ENCODE measurements at regions not wholly inside any gene's neighbourhood (a gene's known extent, or its start where the extent isn't known, plus 50 kb on each side); places are given as distances from the start of the nearest gene placed in this dataset.

DNA sequence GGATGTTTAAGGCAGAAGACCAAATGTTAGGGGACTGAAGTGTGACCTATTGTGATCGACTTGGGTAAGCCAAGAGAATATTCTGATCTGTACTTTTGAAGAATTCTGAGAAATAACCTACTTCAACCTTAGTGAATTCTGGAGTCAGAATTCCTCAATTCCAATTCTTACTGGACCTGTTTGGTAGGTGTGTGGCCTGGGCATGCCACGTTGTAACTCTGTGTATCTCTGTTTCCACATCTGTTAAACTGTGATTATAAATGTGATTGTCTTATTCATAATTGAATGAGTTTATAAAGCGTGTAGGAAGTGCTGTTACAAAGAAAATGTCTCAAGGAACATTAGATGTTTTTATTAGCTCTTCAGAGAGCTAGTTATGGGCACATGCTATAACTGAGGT lies 64.5 kb downstream of the TUSC1 start:
- intact Hi-C loops (cut with DNase I): no loop called here
- DNase-seq (no peak), ATAC-seq (no peak)

DNA sequence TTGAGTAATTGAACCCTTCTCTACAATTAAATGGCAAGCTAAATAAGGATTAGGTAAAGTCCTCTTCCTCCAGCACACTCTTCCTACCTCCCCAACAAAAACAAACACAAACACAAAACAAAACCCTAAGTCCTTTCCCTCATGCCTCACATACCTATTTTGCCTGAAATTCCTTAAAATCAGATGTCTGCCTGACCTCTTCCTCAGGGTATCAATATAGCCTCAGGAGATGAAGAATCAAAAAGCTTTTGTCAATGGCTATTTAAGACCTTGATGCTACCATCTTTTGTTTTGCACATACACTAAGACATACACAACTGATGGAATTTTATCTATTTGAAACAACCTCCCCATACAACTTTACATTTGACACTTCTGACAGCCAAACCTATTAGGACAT lies 75.1 kb downstream of the TUSC1 start:
- no peak for DNase-seq
- intact Hi-C loops (cut with DNase I): loop anchor here in 1 of 2 donors (10.0 kb wide), 1 partner anchor 122 kb away; no protein-coding TSS in a partner anchor

DNA sequence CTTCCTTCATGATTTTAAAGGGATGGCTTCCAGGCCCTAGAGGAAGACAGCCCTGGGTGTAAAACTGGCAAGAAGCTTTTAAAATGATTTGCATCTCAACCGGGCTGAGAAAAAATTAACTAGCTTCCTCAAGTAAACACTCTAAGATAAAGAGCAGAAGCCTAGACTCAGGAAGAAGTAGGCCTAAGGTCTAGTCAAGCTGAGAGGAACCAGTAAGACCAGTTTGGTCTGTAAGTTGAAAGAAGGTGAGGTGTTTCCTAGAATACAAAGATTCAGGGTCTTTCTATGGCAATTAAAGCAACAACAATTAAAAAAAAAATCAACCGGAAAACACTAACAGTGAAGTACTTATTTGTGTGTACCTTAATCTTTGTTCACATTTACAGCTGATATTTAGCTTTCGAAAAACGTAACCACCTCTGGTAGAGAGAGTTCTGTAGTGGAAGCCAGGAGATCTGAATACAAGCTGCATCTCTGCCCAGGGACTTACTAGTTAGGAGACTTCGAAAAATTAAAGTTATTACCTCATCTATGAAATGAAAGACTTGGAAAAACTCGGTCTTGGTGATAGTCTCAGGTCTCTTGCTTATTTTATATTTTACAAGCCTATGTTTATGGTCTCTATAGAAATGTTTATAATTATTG lies 75.7 kb downstream of the TUSC1 start:
- no peak for ATAC-seq
- DNase-seq: no peak
- intact Hi-C loops (cut with DNase I): loop anchor here in 1 of 2 donors (10.0 kb wide), 1 partner anchor 122 kb away; no protein-coding TSS in a partner anchor

More for the DNA sequence above, 75.1 kb downstream of the TUSC1 start:
- ATAC-seq: no peak

DNA sequence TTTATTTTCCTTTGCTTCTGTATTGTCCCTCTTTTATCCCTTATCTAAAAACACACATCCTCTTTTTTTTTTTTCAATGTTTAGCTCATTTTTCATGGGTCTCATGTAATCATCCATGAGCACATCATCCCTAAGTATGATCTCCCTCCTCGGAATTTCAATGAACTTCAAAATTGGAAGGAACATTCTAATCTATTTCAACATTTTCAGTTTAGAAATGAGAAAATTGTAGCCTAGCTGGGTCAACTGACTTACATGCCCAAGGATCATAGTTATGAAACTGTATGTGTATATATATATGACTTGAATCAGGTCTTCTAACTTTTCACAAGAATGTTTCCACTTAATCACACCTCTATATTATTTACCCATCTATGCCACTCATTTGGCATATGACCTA lies 77.7 kb downstream of the TUSC1 start:
- DNase-seq: no peak
- no peak for ATAC-seq
- intact Hi-C loops (cut with DNase I): loop anchor here in 1 of 2 donors (10.0 kb wide), 1 partner anchor 124 kb away; no protein-coding TSS in a partner anchor

DNA sequence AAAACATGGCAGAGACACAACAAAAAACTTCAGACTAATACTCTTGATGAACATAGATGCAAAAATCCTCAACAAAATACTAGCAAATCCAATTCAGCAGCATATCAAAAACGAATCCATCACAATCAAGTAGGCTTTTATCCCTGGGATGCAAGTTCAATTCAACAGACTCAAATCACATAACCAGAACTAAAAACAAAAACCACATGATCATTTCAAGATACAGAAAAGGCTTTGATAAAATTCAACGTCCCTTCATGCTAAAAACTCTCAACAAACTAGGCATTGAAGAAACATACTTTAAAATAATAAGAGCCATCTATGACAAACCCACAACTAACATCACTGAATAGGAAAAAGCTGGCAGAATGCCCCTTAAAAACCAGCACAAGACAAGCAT lies 93.6 kb downstream of the TUSC1 start:
- intact Hi-C loops (cut with DNase I): no loop called here
- ATAC-seq (no peak), DNase-seq (no peak)

DNA sequence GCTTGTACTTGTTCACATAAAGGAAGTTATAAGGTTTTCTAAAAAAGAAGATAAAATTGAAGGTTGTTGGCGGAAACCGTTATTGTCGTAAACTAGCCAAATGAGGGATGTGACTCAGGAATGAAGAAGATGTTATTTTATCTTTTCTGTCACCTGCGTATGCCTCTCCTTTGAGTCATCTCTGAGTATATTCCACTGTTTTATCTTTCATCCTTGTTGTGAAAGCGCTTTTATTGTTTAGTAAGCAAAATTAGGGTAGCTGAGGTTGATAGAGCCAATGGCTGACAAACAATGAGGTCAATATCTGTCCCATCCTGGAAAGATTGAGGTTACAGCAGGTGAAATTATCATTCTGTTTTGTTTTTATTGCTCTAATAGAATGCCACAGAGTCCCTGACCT lies 105.0 kb downstream of the TUSC1 start:
- intact Hi-C loops (cut with DNase I): no loop called here
- DNase-seq (no peak), ATAC-seq (no peak)

DNA sequence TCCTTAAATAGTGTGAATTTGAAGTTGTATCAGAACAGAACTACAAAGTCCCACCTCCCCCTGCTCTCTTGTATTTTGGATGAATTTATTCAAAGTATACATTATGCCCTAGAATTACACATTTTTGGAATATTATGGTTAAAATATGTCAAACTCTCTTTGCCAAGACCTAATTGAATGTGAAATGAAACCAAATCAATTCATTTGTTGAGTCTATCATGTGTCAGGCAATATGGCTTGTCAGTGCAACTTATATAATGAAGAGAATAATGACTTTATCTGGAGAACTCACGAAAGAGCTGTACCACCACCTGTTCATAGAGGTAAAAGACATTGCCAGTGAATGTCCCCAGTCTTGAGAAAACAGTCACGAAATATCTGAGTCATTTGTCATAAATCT lies 106.8 kb downstream of the TUSC1 start:
- intact Hi-C loops (cut with DNase I): no loop called here

DNA sequence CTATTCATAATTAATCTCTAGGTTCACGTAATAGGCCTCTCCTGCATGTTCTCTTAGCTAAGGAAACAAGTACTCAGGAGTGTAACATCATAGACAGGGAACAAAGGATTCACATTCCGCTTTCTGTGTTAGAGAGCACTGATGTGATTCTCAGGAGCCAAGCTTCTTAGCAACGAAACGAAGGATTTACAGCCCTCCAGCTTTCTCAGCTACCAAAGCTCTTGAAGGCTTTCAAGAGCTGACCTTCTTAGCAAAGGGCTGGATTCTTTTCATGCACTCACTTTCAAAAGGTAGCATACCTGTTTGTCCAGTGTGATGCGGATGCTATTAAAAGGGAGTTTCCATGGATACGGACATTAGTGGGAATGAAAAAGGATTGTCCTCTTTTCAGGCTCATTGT lies 107.4 kb downstream of the TUSC1 start:
- intact Hi-C loops (cut with DNase I): no loop called here
- ATAC-seq (no peak), DNase-seq (no peak)

More for the DNA sequence above, 106.8 kb downstream of the TUSC1 start:
- no peak for ATAC-seq
- no peak for DNase-seq

DNA sequence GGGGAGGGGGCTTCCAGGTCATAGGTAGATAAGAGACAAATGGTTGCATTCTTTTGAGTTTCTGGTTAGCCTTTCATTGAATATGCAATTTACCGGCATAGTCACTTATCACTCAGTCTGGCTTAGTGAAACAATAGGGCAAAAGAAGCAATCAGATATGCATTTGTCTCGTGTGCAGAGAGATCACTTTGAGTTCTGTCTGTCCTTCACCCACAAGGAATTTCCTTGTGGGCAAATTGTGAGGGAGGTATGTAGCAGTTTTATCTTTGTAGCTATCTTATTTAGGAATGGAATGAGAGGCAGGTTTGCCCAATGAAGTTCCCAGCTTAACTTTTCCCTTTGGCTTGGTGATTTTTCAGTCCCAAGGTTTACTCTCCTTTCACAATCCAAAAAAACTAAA lies 116.1 kb downstream of the TUSC1 start:
- intact Hi-C loops (cut with DNase I): no loop called here
- ATAC-seq: no peak
- DNase-seq: no peak

DNA sequence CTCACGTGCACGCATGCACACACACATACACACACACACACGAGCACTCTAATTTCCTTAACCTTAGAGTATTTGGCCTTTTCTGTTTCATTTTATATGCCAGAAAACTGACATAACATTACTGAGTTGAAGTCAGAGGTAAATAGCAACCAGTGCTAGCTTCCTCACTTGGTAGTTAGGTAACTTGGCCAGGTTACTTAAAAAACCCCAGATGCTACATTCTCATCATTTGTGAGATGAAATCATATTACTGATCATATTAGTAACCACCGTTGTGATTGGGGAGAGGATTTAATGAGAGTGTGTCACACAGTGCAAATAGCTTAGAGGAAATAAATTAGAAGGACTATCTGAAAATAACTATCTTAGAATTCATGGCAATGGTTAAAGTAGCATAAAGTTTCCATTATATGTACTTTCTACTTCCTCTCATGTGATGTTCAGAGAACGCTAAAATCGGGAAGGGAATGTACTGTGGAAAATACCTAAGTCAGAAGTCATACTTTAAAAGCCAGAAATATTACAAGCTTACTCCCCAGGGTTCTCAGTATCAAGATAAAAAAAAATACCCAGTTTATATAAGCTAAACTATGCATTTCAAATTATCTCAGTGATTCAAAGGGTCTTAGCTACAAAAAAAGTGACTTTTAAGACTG lies 120.5 kb downstream of the TUSC1 start:
- ATAC-seq (no peak), DNase-seq (no peak)
- intact Hi-C loops (cut with DNase I): no loop called here

DNA sequence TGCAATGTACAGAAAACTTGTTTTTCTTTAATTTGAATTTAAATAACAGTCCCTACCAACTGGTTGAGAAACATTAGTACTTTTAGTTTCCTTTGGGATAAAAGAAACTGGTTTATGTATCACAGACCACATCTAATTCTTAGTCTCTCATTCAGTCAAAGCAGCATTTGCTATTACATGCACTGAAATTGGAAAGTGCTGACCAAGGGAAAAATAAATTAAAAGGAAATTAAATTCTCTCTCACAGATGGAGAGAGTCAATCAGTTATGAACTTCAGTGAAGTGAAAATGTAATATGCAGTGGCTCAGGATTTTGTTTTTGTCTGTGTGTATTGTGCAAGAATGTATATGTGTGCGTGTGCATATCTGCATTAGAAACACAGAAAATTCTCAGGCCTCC lies 121.7 kb downstream of the TUSC1 start:
- DNase-seq (no peak), ATAC-seq (no peak)
- intact Hi-C loops (cut with DNase I): no loop called here

DNA sequence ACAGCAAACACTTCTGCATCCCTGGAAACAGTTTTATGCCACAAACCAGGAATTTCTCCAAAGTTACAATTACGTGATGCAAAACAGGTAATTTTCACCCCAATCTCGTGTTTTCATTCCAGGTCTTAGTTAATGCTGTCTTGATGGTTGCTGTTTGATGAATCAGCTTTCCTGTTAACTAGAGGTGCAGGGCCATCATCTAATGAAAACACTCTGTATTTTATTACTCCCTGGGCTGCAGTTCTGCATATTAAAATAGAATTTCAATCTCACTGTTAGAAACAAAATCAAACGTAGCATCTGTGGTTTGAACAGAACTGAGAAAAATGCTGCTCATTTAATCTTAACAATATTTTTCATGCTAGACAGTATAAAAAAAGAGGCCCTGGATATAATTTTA lies 129.4 kb downstream of the TUSC1 start:
- ATAC-seq (no peak), DNase-seq (no peak)
- intact Hi-C loops (cut with DNase I): no loop called here

DNA sequence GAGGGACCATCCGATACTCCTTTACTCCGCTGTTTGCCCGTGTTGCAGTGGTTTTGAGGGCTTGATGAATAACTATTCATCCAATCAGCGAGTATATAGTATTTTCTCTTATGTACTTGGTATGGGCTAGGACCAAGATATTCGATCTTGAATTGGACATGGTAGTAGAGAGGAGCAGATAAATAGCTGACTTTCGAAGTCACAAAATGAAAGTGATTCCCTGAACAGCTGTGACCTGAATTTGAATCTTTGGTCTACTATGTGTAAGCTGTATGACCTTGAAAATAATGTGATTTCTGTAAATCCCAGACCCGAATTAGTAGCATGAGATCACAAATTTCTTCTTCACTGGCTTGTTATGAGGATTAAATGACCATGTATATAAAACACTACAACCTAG lies 134.4 kb downstream of the TUSC1 start:
- intact Hi-C loops (cut with DNase I): no loop called here

DNA sequence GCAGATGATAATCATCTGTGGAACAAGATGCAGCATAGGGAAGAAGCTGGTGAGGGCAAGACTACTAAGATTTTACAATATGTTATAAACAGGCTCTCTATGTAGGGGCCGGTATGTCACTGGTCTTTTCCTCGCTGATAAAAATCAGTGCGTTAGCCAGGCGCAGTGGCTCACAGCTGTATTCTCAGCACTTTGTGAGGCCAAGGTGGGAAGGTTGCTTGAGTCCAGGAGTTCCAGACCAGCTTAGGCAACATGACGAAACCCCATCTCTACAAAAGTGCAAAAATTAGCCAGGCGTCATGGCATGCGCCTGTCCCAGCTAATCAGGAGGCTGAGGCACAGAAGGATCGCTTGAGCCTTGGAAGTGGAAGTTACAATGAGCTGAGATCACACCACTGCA lies 135.9 kb downstream of the TUSC1 start:
- DNase-seq (no peak), ATAC-seq (no peak)
- intact Hi-C loops (cut with DNase I): no loop called here

More for the DNA sequence above, 134.4 kb downstream of the TUSC1 start:
- DNase-seq: no peak
- no peak for ATAC-seq

DNA sequence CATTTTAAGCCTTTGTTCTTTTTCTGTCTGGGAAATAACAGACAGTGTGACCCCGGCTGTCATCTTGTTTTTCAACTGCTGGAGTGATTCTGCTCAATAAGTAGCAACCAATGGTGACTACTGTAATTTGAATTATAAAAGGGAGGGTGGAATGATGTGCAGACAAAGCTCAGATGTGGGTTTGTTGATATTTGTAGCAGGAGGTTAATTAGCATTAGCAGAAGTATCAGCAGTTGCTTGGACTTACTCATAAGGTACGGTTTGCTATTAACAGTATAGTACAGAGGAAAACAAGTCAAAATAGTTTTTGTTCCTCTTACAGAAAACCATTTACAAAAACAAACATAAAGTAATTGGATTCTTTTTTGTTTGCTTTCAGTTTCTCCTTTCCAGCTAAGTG lies 140.4 kb downstream of the TUSC1 start:
- intact Hi-C loops (cut with DNase I): no loop called here
- ATAC-seq: no peak

DNA sequence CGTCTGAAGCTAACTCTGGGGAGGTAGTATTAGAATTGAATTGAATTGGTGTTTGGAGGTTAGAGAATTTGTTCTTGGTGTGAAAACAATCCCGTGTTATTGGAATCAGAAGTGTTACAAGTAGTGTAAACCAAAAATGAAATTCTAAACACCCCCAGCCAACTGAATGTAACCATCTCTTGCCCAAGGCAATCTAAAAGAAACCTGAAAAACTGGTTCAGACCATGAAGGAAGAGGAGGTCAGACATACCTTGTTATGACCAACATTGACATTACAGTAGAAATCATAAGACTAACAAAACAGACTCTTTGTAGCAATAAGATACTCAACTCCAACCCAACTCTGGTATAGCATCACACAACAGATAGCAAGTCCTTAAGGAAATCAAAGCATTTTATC lies 159.0 kb downstream of the TUSC1 start:
- DNase-seq: no peak
- ATAC-seq: no peak
- intact Hi-C loops (cut with DNase I): no loop called here

More for the DNA sequence above, 140.4 kb downstream of the TUSC1 start:
- DNase-seq: no peak

DNA sequence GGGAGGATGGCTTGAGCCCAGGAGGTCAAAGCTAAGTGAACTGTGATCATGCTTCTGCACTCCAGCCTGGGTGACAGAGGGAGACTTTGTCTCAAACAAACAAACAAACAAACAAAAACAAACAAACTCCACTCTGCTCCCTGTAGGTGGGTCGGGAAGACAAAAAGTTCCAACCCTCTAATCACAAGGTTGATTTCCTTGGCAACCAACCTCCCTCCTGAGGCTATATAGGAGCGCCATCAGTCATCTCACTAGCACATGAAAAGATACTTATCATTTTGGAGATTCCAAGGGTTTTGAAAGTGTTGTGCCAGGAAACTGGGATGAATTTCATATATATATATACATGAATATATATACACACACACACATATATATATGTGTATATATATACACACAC lies 160.5 kb downstream of the TUSC1 start:
- DNase-seq: no peak
- intact Hi-C loops (cut with DNase I): no loop called here
- no peak for ATAC-seq

DNA sequence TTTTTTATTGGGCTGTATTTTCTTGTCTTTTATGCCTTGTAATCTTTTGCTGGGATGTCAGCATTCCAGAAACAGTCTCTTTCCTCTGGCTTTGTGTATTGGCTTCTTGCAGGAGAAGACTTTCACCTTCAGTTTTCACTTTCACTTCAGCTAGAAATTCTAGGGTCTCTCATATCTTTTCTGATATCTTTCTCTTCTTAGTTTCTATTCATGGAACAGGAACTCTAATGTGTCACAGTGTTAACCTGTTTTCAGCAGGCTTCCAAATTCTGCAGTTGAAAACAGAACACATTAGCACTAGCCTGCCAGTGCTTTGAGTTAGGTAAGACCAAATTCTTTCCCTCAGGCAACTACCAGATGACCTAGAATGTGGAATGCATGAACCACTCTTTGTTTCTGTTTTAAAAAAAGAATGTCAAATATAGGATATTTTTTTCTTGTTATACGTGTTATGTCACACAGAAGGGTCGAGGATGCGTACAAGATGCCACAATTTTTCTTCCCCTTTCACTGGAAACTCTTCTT lies 164.7 kb downstream of the TUSC1 start:
- ATAC-seq: no peak
- intact Hi-C loops (cut with DNase I): no loop called here
- DNase-seq: no peak

DNA sequence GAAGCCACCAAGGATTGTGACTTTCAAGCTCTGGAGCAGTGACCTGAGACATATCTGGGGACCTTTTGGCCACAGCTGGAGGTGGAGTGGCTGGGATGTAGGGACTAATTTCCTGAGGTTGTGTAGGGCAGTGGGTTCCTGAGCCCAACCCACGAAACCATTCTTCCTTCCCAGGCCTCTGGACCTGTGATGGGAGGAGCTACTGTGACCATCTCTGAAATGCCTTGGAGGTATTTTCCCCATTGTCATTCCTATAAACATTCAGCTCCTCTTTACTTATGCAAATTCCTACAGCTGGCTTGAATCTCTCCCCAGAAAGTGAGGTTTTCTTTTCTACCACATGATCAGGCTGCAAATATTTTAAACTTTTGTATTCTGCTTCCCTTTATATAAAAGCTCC lies 172.6 kb downstream of the TUSC1 start:
- ATAC-seq: no peak
- DNase-seq: no peak
- intact Hi-C loops (cut with DNase I): loop anchor here in 1 of 2 donors (10.0 kb wide), 1 partner anchor 159 kb away; no protein-coding TSS in a partner anchor

DNA sequence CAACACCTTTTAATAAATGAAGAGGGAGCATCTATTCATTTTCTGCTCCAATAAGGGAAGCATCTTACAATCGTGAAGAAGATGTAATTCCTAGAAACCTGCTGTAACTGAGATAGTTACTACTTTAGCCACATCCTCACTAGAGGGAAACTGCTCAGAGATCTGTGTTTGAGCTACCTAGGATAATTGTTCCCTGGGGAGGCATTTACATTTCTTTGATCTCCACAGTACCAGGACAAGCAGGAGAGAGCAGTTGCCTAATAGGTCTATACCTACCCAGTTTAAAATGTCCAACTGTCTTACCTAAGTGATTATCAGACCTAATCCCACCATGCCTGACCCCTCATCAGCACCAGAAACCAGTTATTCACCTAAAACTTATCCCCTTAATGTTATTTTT lies 196.9 kb downstream of the TUSC1 start:
- no peak for DNase-seq
- ATAC-seq: no peak
- intact Hi-C loops (cut with DNase I): no loop called here

DNA sequence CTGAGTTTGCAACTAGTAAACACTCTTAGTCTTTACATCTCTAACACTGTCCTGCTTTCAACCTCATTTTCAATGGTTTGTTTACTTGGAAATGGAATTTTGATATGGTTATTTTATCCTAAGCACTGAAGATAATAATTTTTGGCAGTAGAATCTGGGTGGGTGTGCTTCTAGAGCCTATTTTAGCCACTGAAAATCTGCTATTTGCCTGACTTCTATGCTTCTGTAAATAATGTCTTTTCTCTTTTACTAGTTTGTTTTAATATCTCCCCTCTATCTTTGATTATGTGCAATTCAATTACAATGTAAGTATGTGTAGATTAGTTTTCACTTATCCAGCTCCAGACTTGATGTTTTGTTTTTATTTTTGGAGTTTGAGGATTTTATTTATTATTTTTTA lies 197.5 kb downstream of the TUSC1 start:
- DNase-seq (no peak), ATAC-seq (no peak)
- intact Hi-C loops (cut with DNase I): no loop called here
